ENCODE measurements at regions not wholly inside any gene's neighbourhood (a gene's known extent, or its start where the extent isn't known, plus 50 kb on each side); places are given as distances from the start of the nearest gene placed in this dataset.

GRCh38 chr3:127479449-127479848 is 111.1 kb downstream of the TPRA1 start:
- H3K27ac ChIP-seq: no peak overlapping the region
- H3K4me3 ChIP-seq: no peak overlapping the region
- no peaks in the 10 kb centered on the region for H3K4me1 ChIP-seq
- TF ChIP-seq POLR2A (IDR thresholded peaks at IDR 0.05) (no peak), CTCF (IDR thresholded peaks at IDR 0.05) (no peak)
- no peaks in the 10 kb centered on the region for H3K9me3 ChIP-seq
- no peak for DNase-seq
- no peaks in the 10 kb centered on the region for H3K36me3 ChIP-seq
- WGBS, 2 donors: 51 to 57% methylated on average over 7 to 11 of the region's 12 CpGs
- peaks cover 0 to 14% (median 0%) of the 10 kb centered on the region in 4 donors for H3K27me3 ChIP-seq
- intact Hi-C loops (cut with DNase I): no loop called here

GRCh38 chr3:127478922-127479321 is 111.6 kb downstream of the TPRA1 start:
- H3K36me3 ChIP-seq: no peaks in the 10 kb centered on the region
- 84% methylated on average over 6 to 7 of the region's 7 CpGs for WGBS, 2 donors
- no peaks in the 10 kb centered on the region for H3K9me3 ChIP-seq
- DNase-seq: no peak
- H3K4me3 ChIP-seq: no peak overlapping the region
- no peak overlapping the region for H3K27ac ChIP-seq
- no peak for TF ChIP-seq CTCF (IDR thresholded peaks at IDR 0.05)
- no peak for TF ChIP-seq POLR2A (IDR thresholded peaks at IDR 0.05)
- intact Hi-C loops (cut with DNase I): no loop called here
- peaks cover 0 to 9% (median 0%) of the 10 kb centered on the region in 4 donors for H3K27me3 ChIP-seq
- H3K4me1 ChIP-seq: no peaks in the 10 kb centered on the region

- Histone ChIP-seq H3K27me3 (peaks cover 0 to 9% (median 0%) of the 10 kb centered on the region in 4 donors), H3K36me3 (no peaks in the 10 kb centered on the region), H3K27ac (no peak overlapping the region), H3K4me1 (no peaks in the 10 kb centered on the region), H3K4me3 (no peak overlapping the region), H3K9me3 (no peaks in the 10 kb centered on the region)
- intact Hi-C loops (cut with DNase I): no loop called here
- DNase-seq: no peak
- 76 to 79% methylated on average over 2 to 7 of the region's 8 CpGs for WGBS, 2 donors
- TF ChIP-seq POLR2A (IDR thresholded peaks at IDR 0.05): no peak
- no peak for TF ChIP-seq CTCF (IDR thresholded peaks at IDR 0.05)
These were observed 113.1 kb downstream of the TPRA1 start for GRCh38 chr3:127477396-127477795.

- Histone ChIP-seq H3K36me3 (no peaks in the 10 kb centered on the region), H3K4me3 (no peak overlapping the region), H3K27ac (no peak overlapping the region), H3K9me3 (no peaks in the 10 kb centered on the region), H3K27me3 (peaks cover 0 to 9% (median 0%) of the 10 kb centered on the region in 4 donors), H3K4me1 (no peaks in the 10 kb centered on the region)
- intact Hi-C loops (cut with DNase I): no loop called here
- no peak for DNase-seq
- WGBS, 2 donors: 78 to 82% methylated on average over 6 to 12 of the region's 12 CpGs
- TF ChIP-seq POLR2A (IDR thresholded peaks at IDR 0.05) (no peak), CTCF (IDR thresholded peaks at IDR 0.05) (no peak)
These were observed 113.6 kb downstream of the TPRA1 start for GRCh38 chr3:127476936-127477335.

GRCh38 chr3:127475975-127476705 is 114.4 kb downstream of the TPRA1 start:
- TF ChIP-seq CTCF (IDR thresholded peaks at IDR 0.05): no peak
- TF ChIP-seq POLR2A (IDR thresholded peaks at IDR 0.05): no peak
- 70 to 81% methylated on average over 6 of the region's 6 CpGs for WGBS, 2 donors

More at GRCh38 chr3:127475975-127476705, 114.4 kb downstream of the TPRA1 start:
- H3K27me3 ChIP-seq: peaks cover 0 to 9% (median 0%) of the 10 kb centered on the region in 4 donors
- intact Hi-C loops (cut with DNase I): no loop called here
- DNase-seq: no peak
- H3K36me3 ChIP-seq: no peaks in the 10 kb centered on the region
- no peak overlapping the region for H3K4me3 ChIP-seq
- H3K27ac ChIP-seq: no peak overlapping the region
- no peaks in the 10 kb centered on the region for H3K4me1 ChIP-seq
- no peaks in the 10 kb centered on the region for H3K9me3 ChIP-seq

Measured in esophagus squamous epithelium (tissue), 5 donors.